ENCODE measurements at regions not wholly inside any gene's neighbourhood (a gene's known extent, or its start where the extent isn't known, plus 50 kb on each side); places are given as distances from the start of the nearest gene placed in this dataset.
"Not testable (repeated sequence)": the region's sequence is repeated elsewhere in the genome, so short reads cannot be mapped to it uniquely, and the experiment has no call there.

- DNase-seq, result not testable (repeated sequence)
Observed at GRCh38 chr11:45403521-45403920, 117.4 kb upstream of the SYT13 start.

- DNase-seq, result no peak
Observed at GRCh38 chr11:45402049-45402630, 116.0 kb upstream of the SYT13 start.

- no peak for DNase-seq
Observed at GRCh38 chr11:45400591-45400990, 114.5 kb upstream of the SYT13 start.

GRCh38 chr11:45399166-45399565 lies 113.0 kb upstream of the SYT13 start:
- DNase-seq, result no peak

- DNase-seq, result no peak
Observed at GRCh38 chr11:45398325-45398724, 112.2 kb upstream of the SYT13 start.

GRCh38 chr11:45396394-45396793 lies 110.3 kb upstream of the SYT13 start:
- DNase-seq, result no peak

GRCh38 chr11:45395947-45396346 lies 109.8 kb upstream of the SYT13 start:
- DNase-seq, result no peak

GRCh38 chr11:45395421-45395820 lies 109.3 kb upstream of the SYT13 start:
- DNase-seq, result no peak

GRCh38 chr11:45394294-45395085 lies 108.3 kb upstream of the SYT13 start:
- no peak for DNase-seq

- no peak for DNase-seq
Observed at GRCh38 chr11:45393826-45394225, 107.7 kb upstream of the SYT13 start.

GRCh38 chr11:45393334-45393733 lies 107.2 kb upstream of the SYT13 start:
- no peak for DNase-seq

GRCh38 chr11:45392591-45393091 lies 106.5 kb upstream of the SYT13 start:
- DNase-seq, result no peak

- DNase-seq, result no peak
Observed at GRCh38 chr11:45392154-45392553, 106.0 kb upstream of the SYT13 start.

GRCh38 chr11:45391168-45391850 lies 105.2 kb upstream of the SYT13 start:
- DNase-seq, result no peak

GRCh38 chr11:45390407-45390806 lies 104.3 kb upstream of the SYT13 start:
- DNase-seq, result no peak

GRCh38 chr11:45388472-45388871 lies 102.3 kb upstream of the SYT13 start:
- no peak for DNase-seq

GRCh38 chr11:45387885-45388284 lies 101.7 kb upstream of the SYT13 start:
- not testable (repeated sequence) for DNase-seq

GRCh38 chr11:45386972-45387371 lies 100.8 kb upstream of the SYT13 start:
- DNase-seq, result no peak

- DNase-seq, result no peak
Observed at GRCh38 chr11:45385844-45386243, 99.7 kb upstream of the SYT13 start.

GRCh38 chr11:45385423-45385822 lies 99.3 kb upstream of the SYT13 start:
- no peak for DNase-seq

GRCh38 chr11:45384711-45385241 lies 98.6 kb upstream of the SYT13 start:
- DNase-seq, result no peak

GRCh38 chr11:45384016-45384415 lies 97.9 kb upstream of the SYT13 start:
- no peak for DNase-seq

GRCh38 chr11:45383224-45383623 lies 97.1 kb upstream of the SYT13 start:
- no peak for DNase-seq

Measured in activated naive CD4-positive, alpha-beta T cell treated with anti-CD3 and anti-CD28 coated beads, Interleukin-2, amount 50 U/mL, for 16 hours (primary cell).